Progenitor cell of endocrine pancreas (in vitro differentiated cells): ENCODE measurements at regions not wholly inside any gene's neighbourhood (a gene's known extent, or its start where the extent isn't known, plus 50 kb on each side); places are given as distances from the start of the nearest gene placed in this dataset.

ENCODE experiments used
- DNase-seq: peaks from one replicate; pipeline ENCODE4 v3.0.0; 2021; ENCODE audit warnings: low spot score; ENCODE audit not compliant: unreplicated experiment
- H3K27ac Mint-ChIP-seq: 2 replicates; pipeline ENCODE4 v1.8.0; 2021; ENCODE audit warnings: mild to moderate bottlenecking, moderate library complexity, mixed read lengths
- H3K27me3 Mint-ChIP-seq: 2 replicates; pipeline ENCODE4 v1.8.0; 2021; ENCODE audit warnings: mixed read lengths
- H3K36me3 Mint-ChIP-seq: 2 replicates; pipeline ENCODE4 v1.8.0; 2022; ENCODE audit warnings: mixed read lengths; ENCODE audit not compliant: insufficient read depth
- H3K4me1 Mint-ChIP-seq: 2 replicates; pipeline ENCODE4 v1.8.0; 2021; ENCODE audit warnings: low read depth, mixed read lengths
- H3K4me3 Mint-ChIP-seq: 2 replicates; pipeline ENCODE4 v1.8.0; 2021; ENCODE audit warnings: low read depth, mild to moderate bottlenecking, moderate library complexity, mixed read lengths
- H3K9me3 Mint-ChIP-seq: 2 replicates; pipeline ENCODE4 v1.8.0; 2021; ENCODE audit warnings: low read depth, mixed read lengths
- TF ChIP-seq, protein P1 (sequence below): fragments of 200-600 bp; sonication (generic); IDR thresholded peaks from one replicate; pipeline ENCODE4 v1.5.0; 2021; ENCODE audit warnings: antibody characterized with exemption, mild to moderate bottlenecking; ENCODE audit not compliant: unreplicated experiment

DNA sequence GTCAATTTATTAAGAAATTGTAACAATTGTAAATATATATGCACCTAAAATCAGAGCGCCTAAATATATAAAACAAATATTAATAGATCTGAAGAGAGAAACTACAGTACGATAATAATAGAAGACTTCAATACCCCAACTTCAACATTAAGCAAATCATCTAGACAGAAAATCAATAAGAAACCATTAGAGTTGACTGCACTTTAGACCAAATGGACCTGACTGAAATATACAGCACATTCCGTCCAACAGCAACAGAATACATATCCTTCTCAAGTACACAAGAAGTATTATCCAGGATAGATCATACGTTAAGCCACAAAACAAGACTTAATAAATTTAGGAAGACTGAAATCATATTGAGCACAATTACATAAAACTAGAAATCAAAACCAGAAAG is 208.7 kb downstream of the MED10 start:
- DNase-seq = no peak
- peaks cover 12% of the 10 kb centered on the region for H3K4me1 Mint-ChIP-seq
- no peak overlapping the region for H3K4me3 Mint-ChIP-seq
- H3K36me3 Mint-ChIP-seq = no peaks in the 10 kb centered on the region
- TF ChIP-seq, protein P1, sequence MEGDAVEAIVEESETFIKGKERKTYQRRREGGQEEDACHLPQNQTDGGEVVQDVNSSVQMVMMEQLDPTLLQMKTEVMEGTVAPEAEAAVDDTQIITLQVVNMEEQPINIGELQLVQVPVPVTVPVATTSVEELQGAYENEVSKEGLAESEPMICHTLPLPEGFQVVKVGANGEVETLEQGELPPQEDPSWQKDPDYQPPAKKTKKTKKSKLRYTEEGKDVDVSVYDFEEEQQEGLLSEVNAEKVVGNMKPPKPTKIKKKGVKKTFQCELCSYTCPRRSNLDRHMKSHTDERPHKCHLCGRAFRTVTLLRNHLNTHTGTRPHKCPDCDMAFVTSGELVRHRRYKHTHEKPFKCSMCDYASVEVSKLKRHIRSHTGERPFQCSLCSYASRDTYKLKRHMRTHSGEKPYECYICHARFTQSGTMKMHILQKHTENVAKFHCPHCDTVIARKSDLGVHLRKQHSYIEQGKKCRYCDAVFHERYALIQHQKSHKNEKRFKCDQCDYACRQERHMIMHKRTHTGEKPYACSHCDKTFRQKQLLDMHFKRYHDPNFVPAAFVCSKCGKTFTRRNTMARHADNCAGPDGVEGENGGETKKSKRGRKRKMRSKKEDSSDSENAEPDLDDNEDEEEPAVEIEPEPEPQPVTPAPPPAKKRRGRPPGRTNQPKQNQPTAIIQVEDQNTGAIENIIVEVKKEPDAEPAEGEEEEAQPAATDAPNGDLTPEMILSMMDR = no peak
- no peak overlapping the region for H3K27ac Mint-ChIP-seq
- peaks cover 6% of the 10 kb centered on the region for H3K27me3 Mint-ChIP-seq
- peaks cover 3% of the 10 kb centered on the region for H3K9me3 Mint-ChIP-seq

GRCh38 chr5:6166698-6167394 is 211.5 kb downstream of the MED10 start:
- H3K27me3 Mint-ChIP-seq = peaks cover 11% of the 10 kb centered on the region
- TF ChIP-seq, protein P1 = no peak
- no peak overlapping the region for H3K4me3 Mint-ChIP-seq
- no peak for DNase-seq
- H3K36me3 Mint-ChIP-seq = no peaks in the 10 kb centered on the region
- peaks cover 16% of the 10 kb centered on the region for H3K4me1 Mint-ChIP-seq
- no peak overlapping the region for H3K27ac Mint-ChIP-seq
- H3K9me3 Mint-ChIP-seq = peaks cover 3% of the 10 kb centered on the region

DNA sequence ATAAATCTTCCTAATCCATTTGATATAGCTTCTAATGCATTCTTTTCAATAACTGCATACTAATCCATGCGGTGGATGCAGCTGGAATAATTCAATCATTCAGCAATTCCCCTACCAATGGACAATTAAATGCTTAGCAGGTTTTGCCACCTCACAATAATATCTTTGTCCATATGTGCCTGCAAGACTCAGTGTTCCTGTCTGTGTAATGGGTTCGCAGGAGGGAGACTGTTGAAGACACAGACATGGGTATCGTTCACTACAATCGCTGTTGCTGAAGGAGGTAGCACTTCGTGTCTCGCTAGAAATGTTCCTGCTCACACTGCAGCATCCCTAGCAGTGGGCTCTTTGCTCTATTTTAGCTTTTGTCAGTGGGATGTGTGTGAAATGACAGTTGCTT is 214.4 kb downstream of the MED10 start:
- Mint-ChIP-seq H3K4me1 (peaks cover 4% of the 10 kb centered on the region), H3K36me3 (no peaks in the 10 kb centered on the region), H3K9me3 (no peaks in the 10 kb centered on the region), H3K27me3 (peaks cover 28% of the 10 kb centered on the region), H3K4me3 (no peak overlapping the region), H3K27ac (no peak overlapping the region)
- no peak for DNase-seq
- TF ChIP-seq, protein P1 = no peak

DNA sequence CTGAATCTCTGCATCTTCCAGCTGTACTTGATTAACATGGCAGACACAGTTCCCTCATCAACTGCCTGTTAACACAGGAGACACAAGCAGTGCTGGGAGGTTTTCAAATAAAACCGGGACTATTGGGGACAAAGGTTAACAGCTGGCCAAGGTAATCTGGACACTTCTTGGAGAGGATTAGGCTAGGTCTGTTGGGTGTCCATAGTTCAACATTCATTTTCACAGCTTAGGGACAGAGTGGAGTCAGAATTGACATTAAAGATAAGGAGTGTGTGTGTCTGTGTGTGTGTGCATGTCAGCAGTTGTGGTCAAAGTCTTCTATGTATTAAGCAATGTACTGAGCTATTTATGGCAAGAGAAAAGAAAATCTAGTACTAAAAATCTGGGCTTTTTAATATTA is 216.2 kb downstream of the MED10 start:
- H3K9me3 Mint-ChIP-seq = no peaks in the 10 kb centered on the region
- peaks cover 4% of the 10 kb centered on the region for H3K4me1 Mint-ChIP-seq
- no peak for DNase-seq
- H3K4me3 Mint-ChIP-seq = no peak overlapping the region
- H3K27me3 Mint-ChIP-seq = peaks cover 28% of the 10 kb centered on the region
- TF ChIP-seq, protein P1 = no peak
- H3K27ac Mint-ChIP-seq = peak overlapping the region; percentile 27
- no peaks in the 10 kb centered on the region for H3K36me3 Mint-ChIP-seq

- H3K4me1 Mint-ChIP-seq = peaks cover 4% of the 10 kb centered on the region
- peaks cover 32% of the 10 kb centered on the region for H3K27me3 Mint-ChIP-seq
- no peak overlapping the region for H3K27ac Mint-ChIP-seq
- H3K36me3 Mint-ChIP-seq = no peaks in the 10 kb centered on the region
- no peak for DNase-seq
- no peak overlapping the region for H3K4me3 Mint-ChIP-seq
- TF ChIP-seq, protein P1 = no peak
- no peaks in the 10 kb centered on the region for H3K9me3 Mint-ChIP-seq
Measured at GRCh38 chr5:6161257-6161656, 217.1 kb downstream of the MED10 start.
